AG04449 (cell line): ENCODE measurements at regions not wholly inside any gene's neighbourhood (a gene's known extent, or its start where the extent isn't known, plus 50 kb on each side); places are given as distances from the start of the nearest gene placed in this dataset.

Experiments used
- CTCF ChIA-PET: fragments of 350-600 bp; formaldehyde crosslinking; extraction: SDS; loops from one replicate; lab custom pipeline; 2021; ENCODE audit warnings: antibody characterized with exemption; lab: Yijun Ruan, JAX
- POLR2A ChIA-PET: fragments of 400-600, 350-600 bp; formaldehyde crosslinking; extraction: SDS; loops from one replicate; lab custom pipeline; 2020; ENCODE audit warnings: antibody characterized with exemption, inconsistent platforms; lab: Yijun Ruan, JAX
- DNase-seq: peaks from one replicate; pipeline ENCODE4 v3.0.0-alpha.2; 2010; ENCODE audit warnings: low read depth, low spot score
- H3K4me3 ChIP-seq: 2 replicates; pipeline ENCODE4 v1.5.1; 2011; ENCODE audit warnings: low read depth, mild to moderate bottlenecking, control low read depth, low read length
- CTCF ChIP-seq: IDR thresholded peaks from one replicate; pipeline ENCODE4 v1.5.1; 2011; ENCODE audit warnings: mild to moderate bottlenecking, moderate library complexity, low read length, control low read depth, inconsistent platforms; ENCODE audit not compliant: insufficient read depth; ENCODE audit errors: missing control alignments

- ChIA-PET POLR2A (no interaction called here), CTCF (no interaction called here)
- no peak for TF ChIP-seq CTCF
- no peak overlapping the region for H3K4me3 ChIP-seq
- no peak for DNase-seq
Measured at GRCh38 chr4:65195666-65196065, 474.6 kb downstream of the EPHA5 start.

- no peak for DNase-seq
- ChIA-PET CTCF (no interaction called here), POLR2A (no interaction called here)
- no peak for TF ChIP-seq CTCF
- H3K4me3 ChIP-seq, result no peak overlapping the region
Measured at GRCh38 chr4:65195002-65195401, 475.3 kb downstream of the EPHA5 start.

GRCh38 chr4:65193985-65194384, 476.3 kb downstream of the EPHA5 start:
- ChIA-PET POLR2A (no interaction called here), CTCF (no interaction called here)
- TF ChIP-seq CTCF, result no peak
- H3K4me3 ChIP-seq, result no peak overlapping the region
- DNase-seq, result no peak

GRCh38 chr4:65190780-65191179, 479.5 kb downstream of the EPHA5 start:
- TF ChIP-seq CTCF, result no peak
- ChIA-PET POLR2A (no interaction called here), CTCF (no interaction called here)
- DNase-seq, result no peak
- no peak overlapping the region for H3K4me3 ChIP-seq

- TF ChIP-seq CTCF, result no peak
- no peak for DNase-seq
- ChIA-PET POLR2A (no interaction called here), CTCF (no interaction called here)
- no peak overlapping the region for H3K4me3 ChIP-seq
Measured at GRCh38 chr4:65175585-65175984, 494.7 kb downstream of the EPHA5 start.

GRCh38 chr4:65170768-65171514, 499.3 kb downstream of the EPHA5 start:
- ChIA-PET CTCF (no interaction called here), POLR2A (no interaction called here)
- no peak overlapping the region for H3K4me3 ChIP-seq
- no peak for DNase-seq
- TF ChIP-seq CTCF, result no peak
